ENCODE measurements at regions not wholly inside any gene's neighbourhood (a gene's known extent, or its start where the extent isn't known, plus 50 kb on each side); places are given as distances from the start of the nearest gene placed in this dataset.
"Not testable (repeated sequence)": the region's sequence is repeated elsewhere in the genome, so short reads cannot be mapped to it uniquely, and the experiment has no call there.

DNA sequence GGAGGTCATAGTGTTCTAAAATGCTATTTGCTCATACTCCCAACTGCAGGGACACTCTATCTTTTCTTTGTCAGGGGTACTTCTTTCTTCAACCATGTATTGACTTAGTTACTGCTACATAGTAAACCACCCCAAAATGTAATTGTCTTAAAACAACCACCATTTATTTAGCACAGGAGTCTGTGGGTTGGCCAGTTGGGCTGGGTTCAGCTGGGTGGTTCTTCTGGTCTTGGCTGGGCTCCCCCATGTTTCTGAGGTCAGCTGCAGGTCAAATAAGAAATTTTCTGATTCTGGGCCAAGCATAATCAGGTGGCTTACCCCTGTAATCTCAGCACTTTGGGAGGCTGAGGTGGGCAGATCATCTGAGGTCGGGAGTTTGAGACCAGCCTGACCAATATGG is 220.0 kb upstream of the BTBD3 start:
- peaks cover 0 to 9% of the 10 kb centered on the region in 2 donors for H3K9me3 Mint-ChIP-seq
- ATAC-seq (no peak), DNase-seq (no peak)
- H3K27ac Mint-ChIP-seq = no peak overlapping the region
- H3K4me3 Mint-ChIP-seq = no peak overlapping the region
- no peaks in the 10 kb centered on the region for H3K27me3 Mint-ChIP-seq
- H3K4me1 Mint-ChIP-seq = no peaks in the 10 kb centered on the region

GRCh38 chr20:11698124-11698523 is 219.6 kb upstream of the BTBD3 start:
- peaks cover 0 to 5% of the 10 kb centered on the region in 2 donors for H3K9me3 Mint-ChIP-seq
- no peaks in the 10 kb centered on the region for H3K27me3 Mint-ChIP-seq
- H3K4me3 Mint-ChIP-seq = no peak overlapping the region

GRCh38 chr20:11700831-11701230 is 216.9 kb upstream of the BTBD3 start:
- DNase-seq (no peak), ATAC-seq (no peak)
- Mint-ChIP-seq H3K4me3 (no peak overlapping the region), H3K9me3 (peaks cover 6 to 8% of the 10 kb centered on the region in 2 donors), H3K27ac (no peak overlapping the region), H3K27me3 (no peaks in the 10 kb centered on the region), H3K4me1 (no peaks in the 10 kb centered on the region)

More at GRCh38 chr20:11698124-11698523, 219.6 kb upstream of the BTBD3 start:
- no peak for ATAC-seq
- Mint-ChIP-seq H3K4me1 (no peaks in the 10 kb centered on the region), H3K27ac (no peak overlapping the region)
- no peak for DNase-seq

GRCh38 chr20:11702721-11703518 is 214.8 kb upstream of the BTBD3 start:
- no peak for DNase-seq
- H3K4me3 Mint-ChIP-seq = no peak overlapping the region
- no peak for ATAC-seq
- H3K4me1 Mint-ChIP-seq = no peaks in the 10 kb centered on the region
- no peaks in the 10 kb centered on the region for H3K27me3 Mint-ChIP-seq
- peaks cover 9% of the 10 kb centered on the region in 2 donors for H3K9me3 Mint-ChIP-seq
- H3K27ac Mint-ChIP-seq = no peak overlapping the region

DNA sequence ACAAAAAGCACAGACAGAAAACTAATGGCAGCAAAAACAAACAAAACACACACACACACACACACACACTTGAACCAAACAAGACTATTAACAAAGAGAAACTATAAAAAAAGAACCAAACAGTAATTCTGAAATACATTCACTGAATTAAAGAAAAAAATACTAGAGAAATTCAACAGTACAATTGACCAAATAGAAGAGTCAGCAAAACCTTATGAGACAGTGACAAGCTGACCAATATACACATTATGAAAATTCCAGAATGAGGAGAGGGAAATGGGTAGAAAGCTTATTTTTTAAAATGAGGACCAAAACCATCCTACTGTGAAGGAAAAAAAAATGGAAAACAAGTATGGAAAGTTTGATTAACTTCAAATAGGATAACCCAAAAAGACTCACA is 212.2 kb upstream of the BTBD3 start:
- Mint-ChIP-seq H3K27me3 (no peaks in the 10 kb centered on the region), H3K4me3 (no peak overlapping the region), H3K4me1 (no peaks in the 10 kb centered on the region), H3K9me3 (peaks cover 9 to 16% of the 10 kb centered on the region in 2 donors), H3K27ac (no peak overlapping the region)
- ATAC-seq (no peak), DNase-seq (no peak)

GRCh38 chr20:11708223-11708622 is 209.5 kb upstream of the BTBD3 start:
- peaks cover 9 to 16% of the 10 kb centered on the region in 2 donors for H3K9me3 Mint-ChIP-seq
- H3K4me1 Mint-ChIP-seq, H3K4me3 Mint-ChIP-seq, ATAC-seq, H3K27me3 Mint-ChIP-seq, DNase-seq, H3K27ac Mint-ChIP-seq: not testable (repeated sequence)

- H3K4me3 Mint-ChIP-seq = no peak overlapping the region
Measured at GRCh38 chr20:11711214-11711613, 206.5 kb upstream of the BTBD3 start.

GRCh38 chr20:11712639-11713160 is 205.0 kb upstream of the BTBD3 start:
- H3K27me3 Mint-ChIP-seq = no peaks in the 10 kb centered on the region
- peaks cover 5% of the 10 kb centered on the region for H3K4me1 Mint-ChIP-seq
- DNase-seq (no peak), ATAC-seq (no peak)
- no peak overlapping the region for H3K27ac Mint-ChIP-seq
- H3K4me3 Mint-ChIP-seq = no peak overlapping the region
- H3K9me3 Mint-ChIP-seq = peaks cover 0 to 11% of the 10 kb centered on the region in 2 donors

More at GRCh38 chr20:11711214-11711613, 206.5 kb upstream of the BTBD3 start:
- Mint-ChIP-seq H3K9me3 (peaks cover 0 to 9% of the 10 kb centered on the region in 2 donors), H3K27me3 (no peaks in the 10 kb centered on the region), H3K27ac (no peak overlapping the region), H3K4me1 (peaks cover 2% of the 10 kb centered on the region)
- ATAC-seq = no peak
- DNase-seq = no peak

DNA sequence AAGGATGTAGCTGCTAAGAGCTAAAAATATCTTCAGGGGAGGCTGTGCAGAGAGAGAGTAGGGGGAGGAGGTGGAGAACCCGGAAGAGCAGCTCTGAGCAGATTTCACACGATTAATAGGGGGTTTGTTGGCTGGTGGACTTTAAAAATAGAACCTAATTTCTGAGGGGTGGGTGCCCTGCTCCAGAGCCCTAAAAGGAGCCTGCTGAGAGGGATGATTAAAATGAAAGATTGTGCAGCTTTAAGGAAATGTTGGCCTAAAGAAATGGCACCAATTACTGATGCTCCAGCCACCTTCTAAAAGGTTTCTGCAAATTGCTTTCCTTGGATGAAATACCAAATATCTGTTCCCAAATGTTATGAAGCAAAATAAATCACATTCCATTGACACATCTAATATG is 202.8 kb upstream of the BTBD3 start:
- Mint-ChIP-seq H3K9me3 (peaks cover 10% of the 10 kb centered on the region in 2 donors), H3K4me3 (no peak overlapping the region), H3K4me1 (peaks cover 5% of the 10 kb centered on the region), H3K27me3 (no peaks in the 10 kb centered on the region), H3K27ac (peak overlapping the region in 1 of 2 donors; percentile 39)
- DNase-seq = no peak
- ATAC-seq = no peak

DNA sequence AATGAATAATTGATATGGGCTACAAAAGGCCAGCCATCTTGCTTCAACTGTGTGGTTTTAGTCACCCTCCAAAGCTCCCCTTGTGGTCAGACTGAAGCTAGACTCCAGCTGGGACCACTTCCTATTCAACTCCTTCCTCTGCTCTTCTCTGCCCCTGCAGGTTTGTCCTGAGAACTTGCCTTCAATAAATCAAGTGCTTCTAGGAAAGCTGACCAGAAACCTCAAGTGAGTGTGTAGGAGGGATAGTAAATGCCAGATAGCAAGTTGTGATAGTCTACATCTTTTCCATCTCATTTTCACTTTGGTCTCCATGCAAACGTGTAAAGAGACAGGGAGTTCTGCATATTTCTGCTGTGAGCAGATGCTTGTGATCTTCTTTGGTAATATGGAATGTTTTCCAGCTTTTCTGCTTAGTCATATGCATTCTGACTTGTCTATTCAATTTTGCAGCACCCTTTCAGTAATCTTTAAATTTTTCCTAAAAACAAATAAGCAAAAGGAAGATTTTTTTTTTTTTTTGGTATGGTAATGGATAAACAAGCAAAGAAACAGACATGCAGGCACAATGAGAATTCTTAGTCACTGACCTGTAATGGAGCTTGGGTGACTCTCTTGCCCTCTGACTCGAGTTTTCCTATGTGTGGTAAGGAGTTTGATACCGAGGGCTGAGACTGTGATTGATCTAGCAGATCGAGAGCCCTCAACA is 201.3 kb upstream of the BTBD3 start:
- Mint-ChIP-seq H3K4me3 (no peak overlapping the region), H3K27me3 (no peaks in the 10 kb centered on the region), H3K4me1 (peaks cover 5% of the 10 kb centered on the region), H3K9me3 (peaks cover 10% of the 10 kb centered on the region in 2 donors), H3K27ac (no peak overlapping the region)
- ATAC-seq (no peak), DNase-seq (no peak)

DNA sequence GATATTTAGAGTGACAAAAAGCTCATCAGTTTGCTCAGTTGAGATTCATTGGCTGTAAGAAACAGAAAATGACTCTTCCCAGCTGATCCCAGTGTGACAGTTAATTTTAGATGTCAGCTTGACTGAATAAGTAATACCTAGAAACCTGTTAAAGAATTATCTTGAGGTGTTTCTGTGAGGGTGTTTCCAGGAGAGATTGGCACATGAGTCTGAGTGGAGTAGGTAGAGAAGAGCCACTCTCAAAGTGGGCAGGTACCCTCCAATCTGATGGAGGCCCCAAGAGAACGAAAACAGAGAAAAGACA is 200.8 kb upstream of the BTBD3 start:
- ATAC-seq = no peak
- no peak overlapping the region for H3K4me3 Mint-ChIP-seq
- no peak for DNase-seq
- peaks cover 5% of the 10 kb centered on the region for H3K4me1 Mint-ChIP-seq
- no peaks in the 10 kb centered on the region for H3K27me3 Mint-ChIP-seq
- H3K27ac Mint-ChIP-seq = no peak overlapping the region
- H3K9me3 Mint-ChIP-seq = peaks cover 10 to 13% of the 10 kb centered on the region in 2 donors

- Mint-ChIP-seq H3K4me1 (peaks cover 5% of the 10 kb centered on the region), H3K27me3 (no peaks in the 10 kb centered on the region), H3K9me3 (peaks cover 10 to 17% of the 10 kb centered on the region in 2 donors), H3K4me3 (no peak overlapping the region), H3K27ac (no peak overlapping the region)
- no peak for ATAC-seq
- no peak for DNase-seq
Measured at GRCh38 chr20:11717562-11717961, 200.1 kb upstream of the BTBD3 start.

- H3K27me3 Mint-ChIP-seq = no peaks in the 10 kb centered on the region
- no peak overlapping the region for H3K27ac Mint-ChIP-seq
- H3K4me1 Mint-ChIP-seq = peaks cover 5% of the 10 kb centered on the region
- DNase-seq (no peak), ATAC-seq (no peak)
- H3K4me3 Mint-ChIP-seq = no peak overlapping the region
- H3K9me3 Mint-ChIP-seq = peaks cover 10 to 21% of the 10 kb centered on the region in 2 donors
Measured at GRCh38 chr20:11718474-11719094, 199.1 kb upstream of the BTBD3 start.

GRCh38 chr20:11719153-11719552 is 198.5 kb upstream of the BTBD3 start:
- Mint-ChIP-seq H3K27me3 (no peaks in the 10 kb centered on the region), H3K4me1 (peaks cover 5% of the 10 kb centered on the region), H3K4me3 (no peak overlapping the region), H3K9me3 (peaks cover 10 to 21% of the 10 kb centered on the region in 2 donors), H3K27ac (no peak overlapping the region)
- ATAC-seq = no peak
- DNase-seq = no peak

DNA sequence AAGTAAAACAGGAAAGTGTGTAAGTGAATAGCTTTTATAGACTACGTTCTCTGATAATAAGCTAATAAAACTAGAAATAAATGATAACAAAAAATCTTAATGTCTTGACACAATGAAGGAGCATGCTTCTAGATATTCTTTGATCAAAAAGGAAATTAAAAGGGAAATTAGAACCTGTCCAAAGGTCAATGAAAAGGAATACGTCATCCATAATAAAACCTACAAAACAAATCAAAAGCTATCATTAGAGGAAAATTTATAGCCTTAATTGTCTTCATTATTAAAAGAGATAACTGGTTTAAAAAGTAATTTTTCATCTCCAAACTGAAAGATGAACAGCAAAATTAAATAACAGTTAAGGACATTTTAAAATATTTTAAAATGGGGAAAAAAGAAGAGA is 196.3 kb upstream of the BTBD3 start:
- peaks cover 6% of the 10 kb centered on the region for H3K27me3 Mint-ChIP-seq
- DNase-seq (no peak), ATAC-seq (no peak)
- no peak overlapping the region for H3K27ac Mint-ChIP-seq
- peaks cover 1% of the 10 kb centered on the region for H3K4me1 Mint-ChIP-seq
- no peak overlapping the region for H3K4me3 Mint-ChIP-seq
- H3K9me3 Mint-ChIP-seq = peaks cover 6 to 21% of the 10 kb centered on the region in 2 donors

GRCh38 chr20:11724097-11724496 is 193.6 kb upstream of the BTBD3 start:
- ATAC-seq (no peak), DNase-seq (no peak)
- Mint-ChIP-seq H3K27me3 (peaks cover 6% of the 10 kb centered on the region), H3K4me1 (no peaks in the 10 kb centered on the region), H3K9me3 (peaks cover 2 to 22% of the 10 kb centered on the region in 2 donors), H3K4me3 (no peak overlapping the region), H3K27ac (no peak overlapping the region)

All from stimulated activated naive CD8-positive, alpha-beta T cell treated with anti-CD3 and anti-CD28 coated beads, Interleukin-15, amount 100 ng/mL, for 72 hours (primary cell).